ENCODE measurements at regions not wholly inside any gene's neighbourhood (a gene's known extent, or its start where the extent isn't known, plus 50 kb on each side); places are given as distances from the start of the nearest gene placed in this dataset.

- no peak for TF ChIP-seq POLR2A (IDR thresholded peaks at IDR 0.05)
- TF ChIP-seq, protein P1, sequence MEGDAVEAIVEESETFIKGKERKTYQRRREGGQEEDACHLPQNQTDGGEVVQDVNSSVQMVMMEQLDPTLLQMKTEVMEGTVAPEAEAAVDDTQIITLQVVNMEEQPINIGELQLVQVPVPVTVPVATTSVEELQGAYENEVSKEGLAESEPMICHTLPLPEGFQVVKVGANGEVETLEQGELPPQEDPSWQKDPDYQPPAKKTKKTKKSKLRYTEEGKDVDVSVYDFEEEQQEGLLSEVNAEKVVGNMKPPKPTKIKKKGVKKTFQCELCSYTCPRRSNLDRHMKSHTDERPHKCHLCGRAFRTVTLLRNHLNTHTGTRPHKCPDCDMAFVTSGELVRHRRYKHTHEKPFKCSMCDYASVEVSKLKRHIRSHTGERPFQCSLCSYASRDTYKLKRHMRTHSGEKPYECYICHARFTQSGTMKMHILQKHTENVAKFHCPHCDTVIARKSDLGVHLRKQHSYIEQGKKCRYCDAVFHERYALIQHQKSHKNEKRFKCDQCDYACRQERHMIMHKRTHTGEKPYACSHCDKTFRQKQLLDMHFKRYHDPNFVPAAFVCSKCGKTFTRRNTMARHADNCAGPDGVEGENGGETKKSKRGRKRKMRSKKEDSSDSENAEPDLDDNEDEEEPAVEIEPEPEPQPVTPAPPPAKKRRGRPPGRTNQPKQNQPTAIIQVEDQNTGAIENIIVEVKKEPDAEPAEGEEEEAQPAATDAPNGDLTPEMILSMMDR (IDR thresholded peaks at IDR 0.05), result no peak
These were observed 190.6 kb upstream of the RAB4A start for GRCh38 chr1:229080361-229080760.
